T-cell (primary cell): ENCODE measurements at regions not wholly inside any gene's neighbourhood (a gene's known extent, or its start where the extent isn't known, plus 50 kb on each side); places are given as distances from the start of the nearest gene placed in this dataset.
"Not testable (repeated sequence)": the region's sequence is repeated elsewhere in the genome, so short reads cannot be mapped to it uniquely, and the experiment has no call there.

ENCODE experiments used
- ATAC-seq, 4 experiments: fragments of 200-7000 bp in 3 of 4; fragments of 150-1000 bp in 1 of 4; cut with Tn5 transposase; replicated peaks in 1 of 4; 1 replicate in 3 of 4; 2 replicates in 1 of 4; pipeline ENCODE4 v1.10.0; 2021; ENCODE audit warnings: moderate library complexity in 3 of 4, mild to moderate bottlenecking in 2 of 4, moderate number of reproducible peaks in 1 of 4
- CTCF ChIA-PET, 2 donors: fragments of 300-600 bp; sonication (Branson Sonifier 250); formaldehyde crosslinking; loops; one replicate each; lab custom pipeline; 2022; ENCODE audit warnings: antibody characterized with exemption in 2 of 2; lab: Charles Lee
- POLR2A ChIA-PET, 2 donors: fragments of 300-600 bp; sonication (Branson Sonifier 250); formaldehyde crosslinking; loops; one replicate each; lab custom pipeline; 2022; ENCODE audit warnings: antibody characterized with exemption in 2 of 2; lab: Charles Lee
- DNase-seq, 35 experiments: peaks; one replicate each; pipeline versions ENCODE4 v3.0.0 to v3.0.0-alpha.2; 2013 to 2023
- H3K27ac ChIP-seq: one replicate; pipeline ENCODE4 v1.5.1; 2013; ENCODE audit warnings: low read length
- H3K27me3 ChIP-seq, 2 experiments: replicated peaks in 1 of 2; 1 replicate in 1 of 2; 2 replicates in 1 of 2; pipeline versions ENCODE4 v1.6.1 to v1.7.0; 2013; ENCODE audit warnings: low read length in 1 of 2, mixed read lengths in 1 of 2; ENCODE audit not compliant: control insufficient read depth in 2 of 2, insufficient read depth in 2 of 2; ENCODE audit errors: extremely low read depth in 1 of 2
- H3K36me3 ChIP-seq, 2 donors: 1 replicate in 1 of 2; 2 replicates in 1 of 2; pipeline versions ENCODE4 v1.6.1 to v1.7.0; 2013; ENCODE audit warnings: low read length in 1 of 2; ENCODE audit not compliant: control insufficient read depth in 2 of 2, insufficient read depth in 1 of 2; ENCODE audit errors: extremely low read depth in 1 of 2
- H3K4me1 ChIP-seq, 2 experiments: 1 replicate in 1 of 2; 2 replicates in 1 of 2; pipeline versions ENCODE4 v1.6.1 to v1.7.0; 2013; ENCODE audit warnings: low read length in 2 of 2, mixed read lengths in 1 of 2; ENCODE audit not compliant: insufficient read depth in 2 of 2, control insufficient read depth in 1 of 2; ENCODE audit errors: extremely low read depth in 1 of 2
- H3K4me3 ChIP-seq, 2 donors: 1 replicate in 1 of 2; 2 replicates in 1 of 2; pipeline versions ENCODE4 v1.5.1 to v1.7.0; 2013; ENCODE audit warnings: mild to moderate bottlenecking in 2 of 2, low read length in 1 of 2, moderate library complexity in 1 of 2; ENCODE audit not compliant: control insufficient read depth in 1 of 2; ENCODE audit errors: extremely low read depth in 1 of 2
- H3K9me3 ChIP-seq: 2 replicates; pipeline ENCODE4 v1.7.0; 2013
- H3K27ac Mint-ChIP-seq, 2 donors: one replicate each; pipeline ENCODE4 v1.8.0; 2020 to 2021; ENCODE audit warnings: mild to moderate bottlenecking in 2 of 2, mixed read lengths in 2 of 2
- H3K27me3 Mint-ChIP-seq, 2 donors: one replicate each; pipeline ENCODE4 v1.8.0; 2021 to 2022; ENCODE audit warnings: mixed read lengths in 2 of 2
- H3K36me3 Mint-ChIP-seq: one replicate; pipeline ENCODE4 v1.8.0; 2021; ENCODE audit warnings: mixed read lengths
- H3K4me1 Mint-ChIP-seq, 3 donors: one replicate each; pipeline ENCODE4 v1.8.0; 2020 to 2022; ENCODE audit warnings: mixed read lengths in 3 of 3, mild to moderate bottlenecking in 1 of 3
- H3K4me3 Mint-ChIP-seq, 3 donors: one replicate each; pipeline ENCODE4 v1.8.0; 2020 to 2022; ENCODE audit warnings: mild to moderate bottlenecking in 3 of 3, mixed read lengths in 3 of 3, moderate library complexity in 3 of 3
- H3K9me3 Mint-ChIP-seq, 3 donors: one replicate each; pipeline ENCODE4 v1.8.0; 2020 to 2022; ENCODE audit warnings: mixed read lengths in 3 of 3
- WGBS: methylation state at CpG from one replicate; pipeline ENCODE4 v1.1.5; 2013; ENCODE audit warnings: missing lambda C conversion rate; ENCODE audit not compliant: insufficient coverage; 5-methylcytosine and 5-hydroxymethylcytosine counted together

- H3K27me3 ChIP-seq = no peaks in the 10 kb centered on the region
- peaks cover 7 to 13% (median 8%) of the 10 kb centered on the region in 3 donors for H3K9me3 Mint-ChIP-seq
- H3K4me1 Mint-ChIP-seq = no peaks in the 10 kb centered on the region
- no peak overlapping the region for H3K27ac ChIP-seq
- WGBS = no CpG with 5 or more reads among the region's 2 CpGs
- no peaks in the 10 kb centered on the region for H3K9me3 ChIP-seq
- DNase-seq (no peak), ATAC-seq (no peak)
- CTCF ChIA-PET = no interaction called here
- POLR2A ChIA-PET = no interaction called here
- H3K27me3 Mint-ChIP-seq = no peaks in the 10 kb centered on the region
- H3K4me1 ChIP-seq = no peaks in the 10 kb centered on the region
- H3K27ac Mint-ChIP-seq = no peak overlapping the region
- no peaks in the 10 kb centered on the region for H3K36me3 ChIP-seq
- H3K4me3 Mint-ChIP-seq = no peak overlapping the region
- no peaks in the 10 kb centered on the region for H3K36me3 Mint-ChIP-seq
- H3K4me3 ChIP-seq = no peak overlapping the region
These were observed 126.0 kb upstream of the CHST9 start for GRCh38 chr18:27311114-27311513.

- Histone ChIP-seq H3K27me3 (no peaks in the 10 kb centered on the region), H3K4me1 (no peaks in the 10 kb centered on the region), H3K27ac (no peak overlapping the region), H3K36me3 (no peaks in the 10 kb centered on the region), H3K9me3 (no peaks in the 10 kb centered on the region), H3K4me3 (no peak overlapping the region)
- no peaks in the 10 kb centered on the region for H3K27me3 Mint-ChIP-seq
- no peak overlapping the region for H3K27ac Mint-ChIP-seq
- peaks cover 9 to 16% (median 16%) of the 10 kb centered on the region in 3 donors for H3K9me3 Mint-ChIP-seq
- no peaks in the 10 kb centered on the region for H3K4me1 Mint-ChIP-seq
- H3K4me3 Mint-ChIP-seq = no peak overlapping the region
- no peak for ATAC-seq
- ChIA-PET POLR2A (no interaction called here), CTCF (no interaction called here)
- WGBS = 29% methylated on average over 1 of the region's 5 CpGs
- no peaks in the 10 kb centered on the region for H3K36me3 Mint-ChIP-seq
- DNase-seq = no peak
These were observed 116.7 kb upstream of the CHST9 start for GRCh38 chr18:27301615-27302378.

GRCh38 chr18:27298214-27298804 lies 113.2 kb upstream of the CHST9 start:
- no peak overlapping the region for H3K27ac ChIP-seq
- Mint-ChIP-seq H3K9me3 (peaks cover 3 to 18% (median 16%) of the 10 kb centered on the region in 3 donors), H3K36me3 (no peaks in the 10 kb centered on the region), H3K27me3 (no peaks in the 10 kb centered on the region), H3K4me1 (no peaks in the 10 kb centered on the region), H3K4me3 (no peak overlapping the region), H3K27ac (no peak overlapping the region)
- H3K36me3 ChIP-seq = no peaks in the 10 kb centered on the region
- ChIA-PET POLR2A (no interaction called here), CTCF (no interaction called here)
- no peak overlapping the region for H3K4me3 ChIP-seq
- WGBS = no CpG with 5 or more reads among the region's 4 CpGs
- ATAC-seq = no peak
- H3K4me1 ChIP-seq = no peaks in the 10 kb centered on the region
- no peaks in the 10 kb centered on the region for H3K9me3 ChIP-seq
- no peak for DNase-seq
- H3K27me3 ChIP-seq = no peaks in the 10 kb centered on the region

GRCh38 chr18:27285973-27286562 lies 101.0 kb upstream of the CHST9 start:
- H3K4me3 ChIP-seq, H3K4me1 ChIP-seq, H3K27me3 Mint-ChIP-seq, CTCF ChIA-PET, POLR2A ChIA-PET, H3K27ac ChIP-seq, H3K4me3 Mint-ChIP-seq, H3K36me3 Mint-ChIP-seq, H3K36me3 ChIP-seq, H3K9me3 ChIP-seq, H3K27me3 ChIP-seq, H3K27ac Mint-ChIP-seq, H3K4me1 Mint-ChIP-seq, DNase-seq, ATAC-seq: not testable (repeated sequence)
- peaks cover 0 to 12% (median 12%) of the 10 kb centered on the region in 3 donors for H3K9me3 Mint-ChIP-seq
- WGBS = no CpG with 5 or more reads among the region's 2 CpGs

- H3K36me3 ChIP-seq = no peaks in the 10 kb centered on the region
- Mint-ChIP-seq H3K4me3 (no peak overlapping the region), H3K27ac (no peak overlapping the region), H3K9me3 (peaks cover 3 to 22% (median 10%) of the 10 kb centered on the region in 3 donors), H3K36me3 (no peaks in the 10 kb centered on the region), H3K4me1 (no peaks in the 10 kb centered on the region), H3K27me3 (no peaks in the 10 kb centered on the region)
- ATAC-seq = no peak
- H3K4me3 ChIP-seq = no peak overlapping the region
- POLR2A ChIA-PET = no interaction called here
- no peaks in the 10 kb centered on the region for H3K9me3 ChIP-seq
- no CpG with 5 or more reads among the region's 3 CpGs for WGBS
- no peak overlapping the region for H3K27ac ChIP-seq
- H3K27me3 ChIP-seq = no peaks in the 10 kb centered on the region
- no peak for DNase-seq
- H3K4me1 ChIP-seq = no peaks in the 10 kb centered on the region
- CTCF ChIA-PET = no interaction called here
These were observed 93.0 kb upstream of the CHST9 start for GRCh38 chr18:27278131-27278530.

- H3K27me3 ChIP-seq = no peaks in the 10 kb centered on the region
- CTCF ChIA-PET = no interaction called here
- H3K27me3 Mint-ChIP-seq = no peaks in the 10 kb centered on the region
- no peaks in the 10 kb centered on the region for H3K4me1 Mint-ChIP-seq
- no peak overlapping the region for H3K27ac Mint-ChIP-seq
- no peak overlapping the region for H3K4me3 Mint-ChIP-seq
- no peaks in the 10 kb centered on the region for H3K4me1 ChIP-seq
- no peak for ATAC-seq
- no peaks in the 10 kb centered on the region for H3K36me3 Mint-ChIP-seq
- H3K36me3 ChIP-seq = no peaks in the 10 kb centered on the region
- WGBS = 84% methylated on average over 3 of the region's 3 CpGs
- H3K9me3 ChIP-seq = no peaks in the 10 kb centered on the region
- H3K9me3 Mint-ChIP-seq = peaks cover 3 to 22% (median 10%) of the 10 kb centered on the region in 3 donors
- POLR2A ChIA-PET = no interaction called here
- H3K27ac ChIP-seq = no peak overlapping the region
- DNase-seq = no peak
- no peak overlapping the region for H3K4me3 ChIP-seq
These were observed 92.4 kb upstream of the CHST9 start for GRCh38 chr18:27277554-27277953.
